ENCODE measurements at regions not wholly inside any gene's neighbourhood (a gene's known extent, or its start where the extent isn't known, plus 50 kb on each side); places are given as distances from the start of the nearest gene placed in this dataset.
"Not testable (repeated sequence)": the region's sequence is repeated elsewhere in the genome, so short reads cannot be mapped to it uniquely, and the experiment has no call there.

GRCh38 chr10:8283986-8284385 is 229.5 kb downstream of the GATA3 start:
- no peak for DNase-seq

- not testable (repeated sequence) for DNase-seq
Measured at GRCh38 chr10:8285970-8286369, 231.5 kb downstream of the GATA3 start.

- no peak for DNase-seq
Measured at GRCh38 chr10:8288600-8288999, 234.1 kb downstream of the GATA3 start.

GRCh38 chr10:8289186-8289924 is 234.9 kb downstream of the GATA3 start:
- no peak for DNase-seq

GRCh38 chr10:8294779-8295178 is 240.3 kb downstream of the GATA3 start:
- no peak for DNase-seq

GRCh38 chr10:8295311-8295710 is 240.8 kb downstream of the GATA3 start:
- DNase-seq: no peak

- no peak for DNase-seq
Measured at GRCh38 chr10:8296090-8296733, 241.7 kb downstream of the GATA3 start.

GRCh38 chr10:8296734-8297101 is 242.2 kb downstream of the GATA3 start:
- no peak for DNase-seq

GRCh38 chr10:8297107-8297506 is 242.6 kb downstream of the GATA3 start:
- DNase-seq: no peak

GRCh38 chr10:8297959-8298358 is 243.5 kb downstream of the GATA3 start:
- no peak for DNase-seq

- no peak for DNase-seq
Measured at GRCh38 chr10:8298896-8299570, 244.5 kb downstream of the GATA3 start.

GRCh38 chr10:8300925-8301324 is 246.4 kb downstream of the GATA3 start:
- DNase-seq: no peak

GRCh38 chr10:8301333-8301732 is 246.8 kb downstream of the GATA3 start:
- no peak for DNase-seq

GRCh38 chr10:8301831-8302230 is 247.3 kb downstream of the GATA3 start:
- no peak for DNase-seq

GRCh38 chr10:8302565-8302964 is 248.1 kb downstream of the GATA3 start:
- DNase-seq: no peak

- no peak for DNase-seq
Measured at GRCh38 chr10:8304861-8305260, 250.4 kb downstream of the GATA3 start.

GRCh38 chr10:8305876-8306652 is 251.6 kb downstream of the GATA3 start:
- no peak for DNase-seq

- no peak for DNase-seq
Measured at GRCh38 chr10:8306685-8307364, 252.3 kb downstream of the GATA3 start.

GRCh38 chr10:8310930-8311329 is 256.4 kb downstream of the GATA3 start:
- DNase-seq: no peak

- DNase-seq: no peak
Measured at GRCh38 chr10:8311526-8312070, 257.1 kb downstream of the GATA3 start.

GRCh38 chr10:8312079-8312478 is 257.6 kb downstream of the GATA3 start:
- no peak for DNase-seq

- no peak for DNase-seq
Measured at GRCh38 chr10:8312781-8313180, 258.3 kb downstream of the GATA3 start.
